GM18499 (cell line): ENCODE measurements at regions not wholly inside any gene's neighbourhood (a gene's known extent, or its start where the extent isn't known, plus 50 kb on each side); places are given as distances from the start of the nearest gene placed in this dataset.
"Not testable (repeated sequence)": the region's sequence is repeated elsewhere in the genome, so short reads cannot be mapped to it uniquely, and the experiment has no call there.

Experiments used
- ATAC-seq: cut with Tn5 transposase; IDR thresholded peaks from one replicate; pipeline ENCODE4 v1.9.1; 2021; ENCODE audit warnings: moderate number of reproducible peaks; ENCODE audit not compliant: insufficient read depth, unreplicated experiment

GRCh38 chr1:38185913-38186312 is 139.3 kb upstream of the POU3F1 start:
- no peak for ATAC-seq

GRCh38 chr1:38183747-38184146 is 137.2 kb upstream of the POU3F1 start:
- ATAC-seq = no peak

- ATAC-seq = no peak
These were observed 136.5 kb upstream of the POU3F1 start for GRCh38 chr1:38183096-38183495.

- not testable (repeated sequence) for ATAC-seq
These were observed 133.8 kb upstream of the POU3F1 start for GRCh38 chr1:38180388-38180787.

GRCh38 chr1:38179483-38179882 is 132.9 kb upstream of the POU3F1 start:
- no peak for ATAC-seq

- no peak for ATAC-seq
These were observed 131.6 kb upstream of the POU3F1 start for GRCh38 chr1:38178216-38178615.

GRCh38 chr1:38175121-38175520 is 128.5 kb upstream of the POU3F1 start:
- no peak for ATAC-seq

GRCh38 chr1:38173848-38174247 is 127.3 kb upstream of the POU3F1 start:
- no peak for ATAC-seq

- ATAC-seq = no peak
These were observed 126.7 kb upstream of the POU3F1 start for GRCh38 chr1:38173157-38173831.

- no peak for ATAC-seq
These were observed 122.5 kb upstream of the POU3F1 start for GRCh38 chr1:38169121-38169520.

- ATAC-seq = no peak
These were observed 121.8 kb upstream of the POU3F1 start for GRCh38 chr1:38168365-38168764.

- ATAC-seq = no peak
These were observed 119.9 kb upstream of the POU3F1 start for GRCh38 chr1:38166461-38166860.

GRCh38 chr1:38153778-38154470 is 107.3 kb upstream of the POU3F1 start:
- no peak for ATAC-seq

GRCh38 chr1:38153066-38153777 is 106.6 kb upstream of the POU3F1 start:
- no peak for ATAC-seq

- ATAC-seq = no peak
These were observed 105.9 kb upstream of the POU3F1 start for GRCh38 chr1:38152351-38153065.

- ATAC-seq = no peak
These were observed 104.8 kb upstream of the POU3F1 start for GRCh38 chr1:38151399-38151798.

- not testable (repeated sequence) for ATAC-seq
These were observed 99.5 kb upstream of the POU3F1 start for GRCh38 chr1:38146079-38146478.

- ATAC-seq = no peak
These were observed 96.0 kb upstream of the POU3F1 start for GRCh38 chr1:38142606-38143005.

- ATAC-seq = no peak
These were observed 94.9 kb upstream of the POU3F1 start for GRCh38 chr1:38141483-38141882.

- no peak for ATAC-seq
These were observed 93.3 kb upstream of the POU3F1 start for GRCh38 chr1:38139738-38140487.
